ACHN (cell line): ENCODE measurements at regions not wholly inside any gene's neighbourhood (a gene's known extent, or its start where the extent isn't known, plus 50 kb on each side); places are given as distances from the start of the nearest gene placed in this dataset.
"Not testable (repeated sequence)": the region's sequence is repeated elsewhere in the genome, so short reads cannot be mapped to it uniquely, and the experiment has no call there.

Source experiments
- DNase-seq: peaks from one replicate; pipeline ENCODE4 v3.0.0-alpha.2; 2015
- in situ Hi-C: cut with HindIII; loops from 2 replicates; pipeline ENCODE4 v1.10.0; 2017; ENCODE audit warnings: low sequenced_read_pairs, low pct_ligation_motif_present, low pct_unique_long_range_greater_than_20kb

GRCh38 chr11:27247660-27248059 lies 115.4 kb downstream of the CCDC34 start:
- no peak for DNase-seq
- in situ Hi-C loops = no loop called here

GRCh38 chr11:27246925-27247324 lies 116.1 kb downstream of the CCDC34 start:
- no peak for DNase-seq
- in situ Hi-C loops = no loop called here

GRCh38 chr11:27244900-27245299 lies 118.1 kb downstream of the CCDC34 start:
- in situ Hi-C loops = no loop called here
- DNase-seq = no peak

GRCh38 chr11:27242591-27242990 lies 120.4 kb downstream of the CCDC34 start:
- no peak for DNase-seq
- in situ Hi-C loops = no loop called here

DNA sequence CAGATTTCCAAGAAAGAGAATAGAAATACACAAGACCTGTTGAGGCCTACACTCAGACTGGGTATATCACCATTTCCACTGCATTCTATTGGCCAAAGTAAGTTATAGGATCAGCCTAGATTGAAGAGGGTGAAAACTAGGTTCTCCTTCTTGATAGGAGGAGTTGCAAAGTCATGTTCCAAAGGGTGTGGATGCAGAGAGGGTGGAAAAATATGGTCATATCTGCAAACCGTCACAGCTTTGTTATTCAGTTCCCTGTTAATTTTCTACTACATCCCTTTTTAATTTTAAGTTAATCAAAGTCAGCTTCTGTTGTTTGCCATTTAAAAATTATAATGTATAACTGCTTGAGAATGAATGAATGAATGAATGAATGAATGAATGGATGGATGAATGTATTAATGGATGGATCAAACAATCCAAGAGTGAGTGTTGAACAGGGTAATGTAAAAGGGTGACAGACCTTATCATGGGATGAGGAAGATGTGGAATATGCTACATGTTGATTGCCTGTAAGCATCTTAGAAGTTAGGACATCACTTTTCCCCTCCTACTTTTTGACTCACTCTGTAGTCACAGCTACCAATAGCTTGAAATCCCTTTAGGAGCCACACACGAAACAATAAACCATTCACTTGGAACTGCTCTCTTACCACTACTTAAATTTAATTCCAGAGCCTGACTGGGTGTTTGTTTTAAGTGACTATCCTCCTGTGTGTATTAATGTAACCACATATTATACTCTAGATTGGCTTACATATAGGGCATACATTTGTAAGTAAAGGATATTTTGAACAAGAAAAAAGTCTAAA lies 121.5 kb downstream of the CCDC34 start:
- peak; percentile 9 for DNase-seq
- in situ Hi-C loops = no loop called here

DNA sequence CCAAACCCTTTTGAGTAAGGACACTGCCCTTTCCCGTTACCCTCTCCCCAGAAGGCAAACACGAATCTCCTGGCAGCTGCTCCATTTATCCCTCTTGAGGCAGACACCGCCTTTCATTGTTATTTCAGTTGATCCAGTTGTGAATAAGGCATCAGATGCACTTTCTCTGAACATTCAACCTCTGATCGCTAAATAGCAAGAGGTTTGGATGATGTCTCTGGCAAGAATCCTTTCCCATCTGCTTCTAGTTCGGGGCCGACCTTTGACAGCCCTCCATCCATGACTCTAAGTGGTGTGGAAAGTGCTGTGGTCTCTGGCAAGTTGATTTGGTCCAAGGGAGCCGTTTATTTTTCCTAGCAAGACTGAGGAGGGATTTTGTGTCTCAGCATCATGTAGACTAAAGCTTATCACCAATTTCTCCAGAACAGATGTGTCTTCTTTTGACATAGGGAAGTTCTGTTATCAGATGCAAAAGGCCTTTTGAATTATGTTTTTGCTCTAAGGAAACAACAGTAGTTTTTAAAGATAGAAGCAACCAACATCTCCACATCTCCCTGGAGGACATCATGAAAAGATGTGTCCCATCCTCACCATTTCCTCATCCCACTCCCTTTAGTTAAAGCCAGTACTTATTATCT lies 123.6 kb downstream of the CCDC34 start:
- in situ Hi-C loops = no loop called here
- DNase-seq = no peak

GRCh38 chr11:27238811-27239210 lies 124.2 kb downstream of the CCDC34 start:
- no peak for DNase-seq
- in situ Hi-C loops = no loop called here

DNA sequence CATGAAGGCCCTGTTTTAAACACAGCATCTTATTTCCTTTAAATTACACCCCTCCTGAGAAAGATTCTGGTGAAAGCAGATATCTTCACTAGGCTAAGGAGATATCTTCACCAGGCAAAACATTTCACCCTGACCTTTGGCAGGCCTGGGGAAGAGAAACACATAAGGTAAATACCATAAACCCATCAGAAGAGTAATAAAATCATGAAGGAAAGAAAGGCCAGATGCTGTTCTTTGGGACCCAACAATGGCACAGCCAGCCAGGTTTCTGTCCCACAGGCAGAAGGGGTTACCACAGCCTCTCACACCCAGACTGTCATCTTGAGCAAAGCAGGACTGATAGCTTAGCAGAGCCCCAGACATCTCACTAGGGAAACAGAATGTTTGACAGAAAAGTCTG lies 125.4 kb downstream of the CCDC34 start:
- in situ Hi-C loops = no loop called here

DNA sequence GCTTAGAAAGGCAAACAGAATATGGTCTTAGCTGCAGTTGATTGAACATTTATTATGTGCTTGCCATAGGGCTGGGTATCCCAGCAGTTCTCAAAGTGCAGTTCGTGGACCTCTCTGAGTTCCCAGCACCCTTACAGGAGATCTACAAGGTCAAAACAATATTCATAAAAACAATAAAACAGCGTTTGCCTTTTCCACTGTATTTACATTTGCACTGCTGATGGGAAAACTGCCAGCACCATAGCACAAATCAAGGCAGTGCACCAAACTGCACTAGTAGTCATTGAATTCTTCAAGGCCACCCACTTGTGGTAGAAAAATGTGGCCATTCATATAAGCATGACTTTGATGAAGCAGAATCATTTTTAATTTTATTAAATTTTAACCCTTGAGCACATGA lies 128.1 kb downstream of the CCDC34 start:
- DNase-seq = no peak
- in situ Hi-C loops = no loop called here

More for the DNA sequence above, 125.4 kb downstream of the CCDC34 start:
- DNase-seq = no peak

DNA sequence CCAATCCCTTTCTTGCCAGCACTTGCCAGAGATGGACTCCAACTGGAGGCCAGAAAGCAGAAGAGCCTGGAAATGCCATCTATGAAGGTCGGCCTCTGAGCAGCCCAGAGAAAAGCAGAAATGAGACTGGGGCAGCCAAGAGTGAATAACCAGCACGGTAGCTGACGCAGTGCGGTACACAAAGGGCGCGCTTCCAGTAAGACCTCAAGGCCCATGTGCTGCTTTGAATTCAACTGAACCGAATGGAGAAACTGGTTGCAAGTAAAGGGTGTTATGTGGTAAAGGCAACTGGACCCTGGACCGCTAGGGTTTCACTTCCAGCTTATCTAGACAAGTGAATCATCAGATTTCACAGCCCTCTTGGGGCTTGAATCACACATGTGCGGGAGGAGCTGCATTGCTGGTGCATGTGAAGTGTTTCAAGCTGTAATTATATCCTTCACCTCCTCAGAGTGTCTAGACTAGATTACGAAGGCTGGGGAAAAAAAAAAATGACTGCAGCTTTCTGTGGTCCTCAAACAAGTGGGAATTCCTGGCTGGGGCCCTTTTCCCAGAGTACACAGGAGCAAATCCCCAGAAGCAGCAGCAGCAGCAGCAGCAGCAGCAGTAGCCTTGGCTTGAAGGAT lies 128.9 kb downstream of the CCDC34 start:
- peak; percentile 68 for DNase-seq
- in situ Hi-C loops = no loop called here

GRCh38 chr11:27233654-27234042 lies 129.4 kb downstream of the CCDC34 start:
- DNase-seq = no peak
- in situ Hi-C loops = no loop called here

DNA sequence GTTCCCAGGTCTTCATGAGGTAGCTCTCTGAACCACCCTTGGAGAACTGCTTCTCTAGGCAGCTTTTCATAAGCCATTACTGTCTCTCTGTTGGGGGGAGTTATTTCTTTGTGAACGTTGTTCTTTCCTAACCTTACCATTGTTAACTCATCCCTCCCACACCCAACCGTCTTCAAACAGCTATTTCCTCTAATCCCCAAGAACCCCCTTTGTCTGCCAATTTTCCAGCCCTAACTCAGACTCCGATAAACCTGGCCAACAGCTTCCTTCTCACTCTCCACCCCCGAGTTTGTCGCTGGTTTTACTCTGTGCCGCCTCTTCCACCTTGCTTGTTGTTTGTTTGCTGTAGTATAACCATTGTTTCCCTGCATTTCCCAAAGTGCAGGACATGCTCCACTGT lies 131.5 kb downstream of the CCDC34 start:
- in situ Hi-C loops = no loop called here
- no peak for DNase-seq

- no peak for DNase-seq
- in situ Hi-C loops = no loop called here
These were observed 132.8 kb downstream of the CCDC34 start for GRCh38 chr11:27230192-27230572.

DNA sequence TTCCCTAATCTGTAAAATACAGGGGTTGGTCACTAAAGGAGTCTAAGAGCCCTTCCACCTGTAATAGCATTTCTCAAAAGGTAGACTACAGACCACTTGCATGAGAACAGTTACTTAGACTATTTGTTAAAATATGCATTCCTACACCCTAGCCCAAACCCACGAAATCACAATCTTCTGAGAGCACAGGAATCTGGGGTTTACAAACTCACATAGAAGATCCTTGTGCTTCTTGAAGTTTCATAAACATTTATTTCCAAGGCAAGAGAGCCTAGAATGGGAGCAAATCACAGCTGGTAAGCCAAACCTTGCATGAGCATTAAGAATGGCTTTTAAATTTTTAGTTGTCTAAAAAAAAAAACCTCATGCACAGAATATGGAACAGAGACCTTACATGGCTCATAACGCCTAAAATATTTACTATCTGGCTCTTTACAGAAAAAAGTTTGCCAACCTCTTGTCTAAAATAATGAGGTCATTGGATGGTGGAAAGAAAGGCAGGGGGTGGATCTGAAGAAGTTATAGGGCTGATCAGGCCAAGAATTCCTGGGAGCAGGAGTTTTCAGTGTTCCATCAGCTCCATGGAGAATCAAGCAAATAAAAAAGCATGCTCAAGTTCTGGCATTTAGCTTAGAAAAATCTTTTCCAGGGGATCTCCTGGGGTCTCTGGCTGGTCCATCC lies 133.4 kb downstream of the CCDC34 start:
- in situ Hi-C loops = no loop called here
- DNase-seq = no peak

DNA sequence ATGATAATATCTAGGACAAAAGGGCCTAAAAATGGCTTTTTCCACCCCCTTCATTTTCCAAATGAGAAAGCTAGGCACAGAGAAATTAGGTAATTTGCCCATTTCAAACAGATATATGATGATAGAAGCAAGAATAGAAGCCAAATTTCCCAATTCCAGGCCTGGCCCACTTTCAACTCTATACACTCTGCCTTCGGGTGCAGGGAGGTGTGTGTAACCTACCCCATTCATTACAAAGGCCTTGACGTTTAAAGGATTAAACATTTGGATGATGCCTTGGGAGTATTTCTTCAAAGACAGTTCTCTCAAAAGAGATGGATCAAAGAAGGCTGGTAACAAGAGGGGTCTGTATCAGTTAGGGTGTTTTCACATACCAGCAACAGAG lies 134.1 kb downstream of the CCDC34 start:
- DNase-seq = no peak
- in situ Hi-C loops = no loop called here

- in situ Hi-C loops = no loop called here
- no peak for DNase-seq
These were observed 134.6 kb downstream of the CCDC34 start for GRCh38 chr11:27228232-27228905.

- in situ Hi-C loops = no loop called here
- no peak for DNase-seq
These were observed 135.3 kb downstream of the CCDC34 start for GRCh38 chr11:27227736-27228135.

DNA sequence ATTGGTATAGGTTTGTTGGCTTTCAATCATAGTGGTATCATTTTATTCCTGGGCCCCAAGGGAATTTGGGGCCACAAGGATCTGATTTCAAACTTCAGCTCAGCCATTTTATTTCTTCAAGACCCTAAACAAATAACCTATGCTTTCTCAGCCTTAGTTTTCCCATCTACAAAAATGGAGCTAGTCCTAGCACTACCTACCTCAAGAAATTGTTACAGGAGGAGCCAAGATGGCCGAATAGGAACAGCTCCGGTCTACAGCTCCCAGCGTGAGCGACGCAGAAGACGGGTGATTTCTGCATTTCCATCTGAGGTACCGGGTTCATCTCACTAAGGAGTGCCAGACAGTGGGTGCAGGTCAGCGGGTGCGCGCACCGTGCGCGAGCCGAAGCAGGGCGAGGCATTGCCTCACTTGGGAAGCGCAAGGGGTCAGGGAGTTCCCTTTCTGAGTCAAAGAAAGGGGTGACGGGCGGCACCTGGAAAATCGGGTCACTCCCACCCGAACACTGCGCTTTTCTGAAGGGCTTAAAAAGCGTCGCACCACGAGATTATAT lies 143.5 kb downstream of the CCDC34 start:
- DNase-seq, in situ Hi-C loops: not testable (repeated sequence)
